OCI-LY3 (cell line): ENCODE measurements at regions not wholly inside any gene's neighbourhood (a gene's known extent, or its start where the extent isn't known, plus 50 kb on each side); places are given as distances from the start of the nearest gene placed in this dataset.
"Not testable (repeated sequence)": the region's sequence is repeated elsewhere in the genome, so short reads cannot be mapped to it uniquely, and the experiment has no call there.

Source experiments
- H2AFZ ChIP-seq: fragments of 200-600, 300-600 bp; shearing (Covaris generic); 2 replicates; pipeline ENCODE4 v1.6.0; 2014; ENCODE audit warnings: antibody characterized with exemption, low read depth, low read length
- H3K27ac ChIP-seq: fragments of 200-600, 300-600 bp; sonication (generic); 2 replicates; pipeline ENCODE4 v1.5.1; 2014; ENCODE audit warnings: mild to moderate bottlenecking, low read length, moderate library complexity, mixed read lengths
- H3K27me3 ChIP-seq: fragments of 200-600, 300-600 bp; sonication (generic); 2 replicates; pipeline ENCODE4 v1.6.1; 2014; ENCODE audit warnings: low read depth, low read length, mixed read lengths
- H3K36me3 ChIP-seq: fragments of 200-600, 300-600 bp; sonication (generic); replicated peaks from 2 replicates; pipeline ENCODE3; 2014; ENCODE audit warnings: low read depth, low read length, mixed read lengths
- H3K4me1 ChIP-seq: fragments of 300-600, 200-600 bp; sonication (generic); 2 replicates; pipeline ENCODE4 v1.6.1; 2014; ENCODE audit warnings: low read length, mixed read lengths
- H3K4me2 ChIP-seq: fragments of 200-600, 300-600 bp; sonication (generic); 2 replicates; pipeline ENCODE4 v1.6.1; 2014; ENCODE audit warnings: low read length, mixed read lengths
- H3K4me3 ChIP-seq: fragments of 300-600, 200-600 bp; sonication (generic); 2 replicates; pipeline ENCODE4 v1.5.1; 2014; ENCODE audit warnings: antibody characterized with exemption, mild to moderate bottlenecking, low read length, moderate library complexity
- H3K79me2 ChIP-seq: fragments of 300-600, 200-600 bp; shearing (Covaris generic); 2 replicates; pipeline ENCODE4 v1.6.1; 2014; ENCODE audit warnings: mild to moderate bottlenecking, low read length, mixed read lengths
- H3K9ac ChIP-seq: fragments of 300-600, 200-600 bp; shearing (Covaris generic); 2 replicates; pipeline ENCODE4 v1.6.0; 2014; ENCODE audit warnings: mild to moderate bottlenecking, low read length, moderate library complexity
- H3K9me3 ChIP-seq: fragments of 200-600, 300-600 bp; shearing (Covaris generic); 2 replicates; pipeline ENCODE4 v1.6.1; 2014; ENCODE audit warnings: low read length, mixed read lengths; ENCODE audit not compliant: insufficient read depth
- H4K20me1 ChIP-seq: fragments of 200-600, 300-600 bp; sonication (generic); 2 replicates; pipeline ENCODE4 v1.6.1; 2016; ENCODE audit warnings: low read length, mixed read lengths; ENCODE audit not compliant: insufficient read depth
- CTCF ChIP-seq: fragments of 200-600, 300-600 bp; sonication (generic); IDR thresholded peaks from 2 replicates; pipeline ENCODE4 v1.5.1; 2014; ENCODE audit warnings: antibody characterized with exemption, low read length, low read depth
- EZH2phosphoT487 ChIP-seq: fragments of 200-600 bp; shearing (Covaris generic); IDR thresholded peaks from 2 replicates; pipeline ENCODE4 v1.6.1; 2018; ENCODE audit warnings: antibody characterized with exemption, mixed run types, low read depth

DNA sequence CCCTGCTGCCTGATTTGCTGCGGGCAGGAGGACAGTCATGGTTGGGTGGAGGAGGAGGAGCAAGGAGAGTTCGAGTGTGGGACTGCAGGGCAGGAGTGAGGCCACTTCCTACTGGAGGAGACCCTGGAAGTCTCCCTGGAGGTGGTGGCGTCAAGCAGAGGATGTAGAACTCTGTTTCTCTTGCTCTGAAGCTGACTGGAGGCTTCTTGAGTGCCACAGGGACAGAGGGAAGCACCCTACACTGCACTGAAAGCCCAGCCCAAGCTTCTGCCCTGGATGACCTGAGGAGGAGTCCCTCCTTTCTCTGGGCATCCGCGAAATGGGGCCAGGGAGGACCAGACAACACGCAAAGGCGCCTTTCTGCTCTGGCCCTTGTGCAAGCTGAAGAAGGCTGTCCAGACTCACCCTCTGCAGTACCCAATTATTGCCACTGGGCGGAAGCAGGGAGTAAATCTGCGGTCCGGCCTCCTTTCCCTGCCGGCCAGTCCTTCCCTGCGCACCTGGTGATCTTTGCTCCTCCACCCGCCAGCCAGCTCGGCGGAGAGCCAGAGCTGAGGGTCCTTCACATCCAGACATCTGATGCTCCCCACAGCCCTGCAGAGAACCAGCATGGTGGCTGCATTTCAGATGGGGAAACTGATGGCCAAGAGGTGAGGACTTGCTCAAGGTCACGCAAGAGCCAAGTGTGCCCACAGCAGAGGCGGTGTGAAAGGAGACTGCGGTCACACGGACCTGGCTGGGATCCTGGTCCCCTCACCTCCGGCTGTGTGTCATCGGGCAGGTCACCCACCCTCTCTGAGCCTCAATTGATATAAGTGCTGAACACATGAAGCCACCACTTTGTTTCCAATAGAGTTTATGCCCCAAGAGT is 207.1 kb downstream of the TBC1D2B start:
- H3K9ac ChIP-seq = peak overlapping the region; percentile 37; the same call in 1 of the 2 replicates
- no peaks in the 10 kb centered on the region for H3K79me2 ChIP-seq
- H3K27ac ChIP-seq = no peak overlapping the region
- TF ChIP-seq CTCF (peak; percentile 65), EZH2phosphoT487 (no peak)
- H2AFZ ChIP-seq = peak overlapping the region; percentile 83; the same call in 1 of the 2 replicates
- H3K4me2 ChIP-seq = peak overlapping the region; percentile 50
- H4K20me1 ChIP-seq = no peaks in the 10 kb centered on the region
- H3K36me3 ChIP-seq = no peaks in the 10 kb centered on the region
- H3K4me1 ChIP-seq = peaks cover 50% of the 10 kb centered on the region
- no peaks in the 10 kb centered on the region for H3K9me3 ChIP-seq
- H3K4me3 ChIP-seq = peak overlapping the region; percentile 33
- no peaks in the 10 kb centered on the region for H3K27me3 ChIP-seq

- Histone ChIP-seq H3K4me2 (no peak overlapping the region), H3K79me2 (no peaks in the 10 kb centered on the region), H4K20me1 (no peaks in the 10 kb centered on the region), H3K4me3 (no peak overlapping the region), H3K4me1 (peaks cover 40% of the 10 kb centered on the region), H3K36me3 (no peaks in the 10 kb centered on the region), H3K27me3 (no peaks in the 10 kb centered on the region), H3K27ac (no peak overlapping the region), H3K9me3 (no peaks in the 10 kb centered on the region), H2AFZ (no peak overlapping the region), H3K9ac (no peak overlapping the region)
- TF ChIP-seq CTCF (no peak), EZH2phosphoT487 (no peak)
Observed at GRCh38 chr15:77869021-77869895, 208.3 kb downstream of the TBC1D2B start.

- not testable (repeated sequence) for H3K79me2 ChIP-seq, H3K4me3 ChIP-seq, H2AFZ ChIP-seq, H4K20me1 ChIP-seq, H3K36me3 ChIP-seq, H3K27me3 ChIP-seq, H3K4me2 ChIP-seq, H3K9me3 ChIP-seq, H3K27ac ChIP-seq, H3K9ac ChIP-seq
- H3K4me1 ChIP-seq = peaks cover 30% of the 10 kb centered on the region
Observed at GRCh38 chr15:77868048-77868629, 209.4 kb downstream of the TBC1D2B start.

GRCh38 chr15:77867266-77868047 is 210.1 kb downstream of the TBC1D2B start:
- TF ChIP-seq CTCF = no peak
- no peak for TF ChIP-seq EZH2phosphoT487
- no peak overlapping the region for H3K27ac ChIP-seq

More at GRCh38 chr15:77867266-77868047, 210.1 kb downstream of the TBC1D2B start:
- Histone ChIP-seq H2AFZ (no peak overlapping the region), H3K4me3 (no peak overlapping the region), H3K4me1 (peaks cover 30% of the 10 kb centered on the region), H3K36me3 (no peaks in the 10 kb centered on the region), H3K27me3 (no peaks in the 10 kb centered on the region), H3K9me3 (no peaks in the 10 kb centered on the region), H4K20me1 (no peaks in the 10 kb centered on the region), H3K9ac (no peak overlapping the region), H3K4me2 (no peak overlapping the region), H3K79me2 (no peaks in the 10 kb centered on the region)
